NCI-H1048 (cell line): ENCODE measurements at regions not wholly inside any gene's neighbourhood (a gene's known extent, or its start where the extent isn't known, plus 50 kb on each side); places are given as distances from the start of the nearest gene placed in this dataset.

Experiments
- DNase-seq: peaks from one replicate; lab custom pipeline; 2025; lab: John Stamatoyannopoulos, UW

DNA sequence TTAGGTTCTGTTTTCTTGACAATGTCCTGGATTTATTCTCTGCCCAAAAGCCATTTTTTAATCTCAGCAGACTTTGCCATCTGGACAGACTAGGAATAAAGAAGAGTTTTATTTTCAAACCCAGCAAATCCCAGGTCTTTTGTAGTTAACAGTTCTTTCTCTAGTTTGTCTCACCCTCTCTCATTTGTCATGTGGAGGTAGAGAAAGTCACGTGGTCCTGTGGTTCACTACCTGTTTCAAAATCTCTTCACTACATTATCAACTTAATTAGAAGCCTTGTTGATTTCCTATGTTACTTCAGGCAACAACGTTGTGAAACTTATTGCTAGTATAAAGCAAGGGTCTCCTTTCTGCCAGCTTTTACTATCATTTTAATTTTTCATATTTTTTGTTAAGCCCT lies 1222.6 kb downstream of the EFNB2 start:
- no peak for DNase-seq

GRCh38 chr13:105311094-105311493 lies 1224.4 kb downstream of the EFNB2 start:
- no peak for DNase-seq

GRCh38 chr13:105307776-105308175 lies 1227.7 kb downstream of the EFNB2 start:
- no peak for DNase-seq

DNA sequence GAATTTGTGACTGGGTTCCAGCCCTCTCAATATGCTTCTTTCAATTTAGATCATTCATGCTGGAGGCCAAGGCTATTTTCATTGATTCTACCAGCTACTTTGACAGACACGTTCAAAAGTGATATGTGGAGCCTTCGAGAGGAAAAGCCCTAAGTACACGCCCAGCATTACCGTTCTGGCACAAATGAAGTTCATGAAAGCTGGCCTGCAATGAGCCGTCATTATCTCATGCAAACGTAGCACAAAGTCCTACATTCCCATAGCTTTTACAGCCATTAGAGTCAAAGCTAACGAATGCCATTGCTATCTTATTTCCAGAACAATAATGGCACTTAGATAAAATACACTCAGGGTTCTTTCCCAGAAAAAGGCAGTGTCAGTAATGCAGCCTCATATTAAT lies 1237.6 kb downstream of the EFNB2 start:
- DNase-seq: no peak

DNA sequence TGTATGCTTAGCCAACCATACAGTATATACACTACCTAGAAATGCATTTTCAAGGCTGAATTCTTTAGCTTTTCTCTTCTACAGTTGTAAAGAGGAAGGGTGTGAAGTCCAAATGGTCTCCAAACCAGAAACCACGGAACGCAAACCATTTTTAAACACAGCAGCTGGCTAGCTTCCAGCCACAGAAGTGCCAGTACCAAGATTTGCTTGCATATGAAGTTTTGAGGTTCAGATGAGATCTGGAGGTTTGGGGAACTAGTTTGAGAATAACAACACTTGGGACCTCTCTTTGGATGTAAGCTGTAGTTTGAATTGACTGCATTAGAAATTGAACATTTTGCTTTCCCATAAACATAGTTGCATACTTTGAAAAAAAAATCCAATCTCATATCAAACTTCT lies 1243.5 kb downstream of the EFNB2 start:
- no peak for DNase-seq

- DNase-seq: no peak
Measured at GRCh38 chr13:105290596-105290995, 1244.9 kb downstream of the EFNB2 start.

GRCh38 chr13:105285526-105285925 lies 1249.9 kb downstream of the EFNB2 start:
- DNase-seq: no peak

DNA sequence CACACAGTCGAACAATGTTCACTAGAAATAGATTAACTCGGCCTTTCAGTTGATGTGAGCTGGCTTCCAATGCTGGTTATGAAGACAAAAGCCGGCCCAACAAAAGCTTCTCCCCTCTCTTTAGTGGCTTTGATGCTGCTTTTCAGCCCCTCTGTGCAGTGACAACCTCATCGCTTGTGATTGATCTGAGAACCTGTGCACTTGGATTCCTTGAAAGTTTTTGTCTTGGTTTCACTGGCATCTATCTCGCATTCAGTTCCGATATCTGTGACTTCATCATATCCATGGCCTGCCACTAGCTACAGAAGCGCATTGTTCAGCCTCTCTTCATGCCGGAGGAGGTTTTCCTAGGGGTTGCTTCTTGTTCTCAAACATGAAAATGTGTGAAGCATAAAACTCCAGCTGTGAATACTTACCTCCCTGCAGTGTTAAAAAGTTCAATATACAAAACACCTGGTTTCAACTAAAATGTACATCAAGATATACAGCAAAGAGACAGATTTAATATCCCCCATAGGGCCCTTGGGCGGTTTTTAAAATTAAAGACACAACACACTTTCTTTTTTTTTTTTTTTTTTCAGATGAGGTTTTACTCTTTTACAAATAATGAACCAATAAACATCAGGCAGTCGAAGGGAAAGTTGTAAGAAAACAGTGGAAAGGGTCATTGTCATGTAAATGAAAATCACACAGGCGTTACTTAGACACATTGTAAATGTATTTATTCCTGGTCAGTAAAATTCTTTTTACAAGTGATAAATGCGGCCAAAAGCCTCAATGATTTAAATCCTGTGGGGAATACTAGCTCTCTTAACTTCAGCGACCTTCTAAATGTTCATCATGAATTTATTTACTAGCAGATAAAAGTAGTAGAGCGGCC lies 1252.8 kb downstream of the EFNB2 start:
- no peak for DNase-seq

GRCh38 chr13:105278943-105279381 lies 1256.5 kb downstream of the EFNB2 start:
- DNase-seq: no peak

- DNase-seq: no peak
Measured at GRCh38 chr13:105276571-105276970, 1258.9 kb downstream of the EFNB2 start.

DNA sequence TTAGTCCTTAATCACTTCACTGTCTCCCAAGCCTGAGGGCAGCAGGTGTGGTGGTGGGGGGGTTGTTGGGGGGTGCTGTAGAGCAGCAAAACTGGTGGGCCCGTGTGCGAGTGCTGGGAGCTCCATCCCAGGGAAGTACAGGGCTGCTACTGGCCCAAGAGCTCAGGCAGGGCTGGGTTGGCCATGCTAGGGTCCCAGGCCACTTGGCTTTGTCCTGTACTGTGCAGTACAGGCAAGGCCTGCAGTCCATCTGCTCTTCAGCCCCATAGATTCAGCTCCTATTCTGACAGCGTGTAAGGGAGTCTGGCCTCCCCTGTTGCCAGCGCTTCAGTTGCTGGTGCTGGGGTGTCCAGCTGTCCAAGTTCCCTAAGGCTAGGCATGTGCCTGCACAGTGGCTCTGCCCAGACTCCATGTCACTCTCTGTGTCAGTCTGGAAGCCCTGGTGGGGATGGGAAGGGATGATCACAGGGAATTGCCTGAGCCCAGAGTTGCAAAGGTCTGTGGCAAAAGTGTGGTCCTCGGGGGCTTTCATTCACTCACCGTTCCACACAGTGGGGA lies 1261.7 kb downstream of the EFNB2 start:
- DNase-seq: no peak

DNA sequence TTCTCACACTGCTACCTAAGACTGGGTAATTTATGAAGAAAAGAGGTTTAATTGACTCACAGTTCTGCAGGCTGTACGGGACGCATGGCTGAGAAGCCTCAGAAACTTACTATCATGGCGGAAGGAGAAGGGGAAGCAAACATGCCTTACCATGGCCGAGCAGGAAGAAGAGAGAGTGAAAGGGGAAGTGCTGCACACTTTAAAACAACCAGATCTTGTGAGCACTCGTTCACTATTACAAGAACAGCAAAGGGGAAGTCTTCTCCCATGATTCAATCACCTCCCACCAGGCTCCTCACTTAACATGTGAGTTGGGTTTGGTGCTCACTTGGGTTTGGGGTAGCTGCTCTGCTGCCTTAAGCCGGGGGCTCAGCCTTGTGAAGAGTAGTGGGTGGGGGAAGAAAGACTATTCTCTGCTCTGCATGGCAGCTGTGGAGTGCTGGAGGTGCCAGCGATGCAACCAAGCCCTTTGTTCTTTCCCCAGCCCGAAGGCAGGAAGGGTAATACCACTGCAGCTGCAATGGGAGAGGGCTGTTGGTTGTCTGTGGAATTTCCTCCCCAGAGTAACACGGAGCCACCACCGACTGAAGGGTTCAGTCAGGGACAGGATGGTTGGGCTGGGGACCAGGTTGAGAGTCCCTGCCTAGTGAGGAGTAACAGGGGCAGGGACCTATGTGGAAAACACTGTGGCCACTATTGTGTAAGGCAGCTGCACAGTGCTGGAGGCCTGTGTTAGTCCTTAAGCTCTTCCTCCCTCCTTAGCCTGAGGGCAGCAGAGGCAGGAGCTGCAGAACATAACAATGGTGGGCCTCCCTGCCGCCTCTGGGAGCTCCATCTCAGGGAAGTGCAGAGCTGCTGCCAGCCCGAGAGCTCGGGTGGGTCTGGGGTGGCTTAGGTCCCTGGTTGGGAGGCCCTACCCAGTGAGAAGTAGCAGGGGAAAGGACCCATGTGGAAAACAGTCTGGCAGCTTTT lies 1262.5 kb downstream of the EFNB2 start:
- DNase-seq: no peak

DNA sequence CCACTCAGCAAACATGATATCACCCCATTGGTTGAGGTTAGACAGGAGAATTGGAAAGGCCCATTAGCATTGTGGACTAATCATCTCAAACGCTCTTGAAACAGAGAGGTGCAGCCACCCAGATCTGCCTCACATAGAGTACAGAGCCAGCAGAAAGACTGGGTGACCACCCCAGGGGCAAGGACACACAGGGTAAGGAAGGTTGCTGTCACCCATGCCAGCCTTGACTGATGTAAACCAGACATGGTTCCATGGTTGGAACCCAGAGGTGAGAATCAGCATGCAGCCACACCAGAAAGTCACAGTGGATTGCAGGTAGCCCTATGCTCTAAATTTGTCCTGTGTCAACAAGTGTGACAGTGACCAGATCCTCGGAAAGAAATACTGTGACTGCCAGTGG lies 1268.8 kb downstream of the EFNB2 start:
- no peak for DNase-seq

GRCh38 chr13:105262579-105262978 lies 1272.9 kb downstream of the EFNB2 start:
- DNase-seq: no peak

DNA sequence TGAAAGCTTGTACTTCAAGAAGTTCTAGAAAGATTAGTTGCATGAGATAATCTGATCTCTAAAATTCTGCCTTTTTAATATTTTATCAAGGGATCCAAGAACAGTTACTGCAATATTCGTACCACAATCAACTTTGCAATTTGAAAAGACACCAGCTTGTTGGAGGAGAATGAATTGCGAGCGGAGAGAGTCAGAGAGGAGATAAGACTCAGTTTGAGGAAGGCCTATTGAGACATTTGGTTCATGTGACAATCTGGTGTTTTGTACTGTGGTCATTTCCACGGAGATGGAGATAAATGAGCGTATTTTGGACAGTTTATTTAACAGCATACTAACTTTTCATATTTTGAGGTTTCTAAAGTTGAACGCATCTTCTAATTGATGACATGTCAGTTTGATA lies 1276.0 kb downstream of the EFNB2 start:
- no peak for DNase-seq

GRCh38 chr13:105255472-105255871 lies 1280.0 kb downstream of the EFNB2 start:
- DNase-seq: no peak

DNA sequence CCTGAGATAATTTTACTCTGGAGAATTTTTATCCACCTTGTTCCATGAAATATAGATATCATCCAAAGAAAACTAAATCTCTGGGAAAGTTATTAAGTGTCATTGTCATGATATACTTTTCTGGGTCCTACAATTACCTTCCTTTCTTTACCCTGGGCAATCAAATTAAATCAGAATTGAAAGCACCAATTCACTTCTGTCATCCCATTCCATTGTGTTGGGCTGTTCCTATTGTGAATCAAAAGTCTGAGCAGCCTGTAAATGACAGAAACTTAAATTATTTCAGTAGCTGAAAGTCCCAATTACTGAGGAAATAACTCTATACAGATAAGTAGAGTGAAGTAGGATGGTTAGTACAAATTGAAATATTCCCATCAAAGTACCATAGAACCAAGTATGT lies 1284.2 kb downstream of the EFNB2 start:
- no peak for DNase-seq

- no peak for DNase-seq
Measured at GRCh38 chr13:105247830-105248229, 1287.6 kb downstream of the EFNB2 start.

DNA sequence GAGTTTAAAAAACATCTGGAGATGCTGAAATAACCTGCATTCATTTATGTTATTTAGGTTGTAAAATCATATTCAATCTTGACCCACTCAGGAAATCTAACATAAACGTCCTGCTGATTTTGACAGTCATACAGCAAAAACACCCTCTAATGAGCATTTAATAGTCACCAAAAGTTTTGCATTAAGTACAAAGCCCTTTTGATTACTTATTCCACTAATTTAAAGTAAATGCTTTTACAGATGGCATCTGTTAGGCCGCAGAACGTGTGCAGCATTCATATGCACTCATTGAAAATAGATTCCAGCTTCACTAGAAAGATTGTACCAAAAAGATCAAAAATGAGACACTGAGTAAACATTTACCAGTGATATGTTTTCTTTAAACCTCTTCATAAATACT lies 1295.1 kb downstream of the EFNB2 start:
- no peak for DNase-seq

DNA sequence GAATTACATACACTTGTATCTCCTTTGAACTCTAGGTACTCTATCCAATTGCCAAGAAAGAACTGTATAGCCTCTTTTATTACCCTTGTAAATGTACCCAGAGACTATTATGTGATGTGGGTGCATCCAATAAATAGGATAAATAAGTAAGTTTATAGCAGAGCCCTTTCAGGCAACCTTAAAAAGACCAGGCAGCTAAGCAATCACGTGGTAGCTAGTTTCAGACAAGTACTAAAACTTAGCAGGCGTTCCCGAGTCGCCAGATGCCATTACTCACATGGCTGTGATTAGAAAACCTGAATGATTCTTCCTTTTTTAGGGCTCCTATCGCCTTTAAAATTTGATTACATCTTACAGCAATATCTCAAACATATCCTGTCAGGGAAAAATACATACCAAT lies 1303.0 kb downstream of the EFNB2 start:
- DNase-seq: no peak

- no peak for DNase-seq
Measured at GRCh38 chr13:105232006-105232405, 1303.5 kb downstream of the EFNB2 start.

- no peak for DNase-seq
Measured at GRCh38 chr13:105231579-105231978, 1303.9 kb downstream of the EFNB2 start.

GRCh38 chr13:105220881-105221280 lies 1314.6 kb downstream of the EFNB2 start:
- no peak for DNase-seq
